HL-60 (cell line): ENCODE measurements at regions not wholly inside any gene's neighbourhood (a gene's known extent, or its start where the extent isn't known, plus 50 kb on each side); places are given as distances from the start of the nearest gene placed in this dataset.

Experiments used
- DNase-seq, 2 experiments: peaks; one replicate each; pipeline ENCODE4 v3.0.0-alpha.2; 2010 to 2020; ENCODE audit warnings: low read depth in 1 of 2, low spot score in 1 of 2
- H3K27ac ChIP-seq: fragments of 250-450 bp; sonication (Bioruptor Pico); replicated peaks from 2 replicates; pipeline ENCODE4 v1.5.1; 2020; ENCODE audit warnings: mild to moderate bottlenecking, moderate library complexity
- H3K27me3 ChIP-seq: fragments of 250-450 bp; sonication (Bioruptor Pico); 2 replicates; pipeline ENCODE4 v1.5.1; 2021; ENCODE audit warnings: mild to moderate bottlenecking, moderate library complexity; ENCODE audit not compliant: insufficient read depth, poor library complexity, severe bottlenecking
- H3K4me3 ChIP-seq: replicated peaks from 2 replicates; pipeline ENCODE4 v1.5.1; 2011; ENCODE audit warnings: mild to moderate bottlenecking, control low read depth, low read length; ENCODE audit not compliant: insufficient read depth
- CTCF ChIP-seq: IDR thresholded peaks from one replicate; pipeline ENCODE4 v1.5.1; 2011; ENCODE audit warnings: low read length, control low read depth, inconsistent platforms; ENCODE audit not compliant: insufficient read depth
- GABPA ChIP-seq: IDR thresholded peaks from 2 replicates; pipeline ENCODE4 v1.6.1; 2012; ENCODE audit warnings: low read depth
- POLR2AphosphoS5 ChIP-seq: IDR thresholded peaks from 2 replicates; pipeline ENCODE4 v1.6.1; 2012; ENCODE audit warnings: low read depth
- REST ChIP-seq: IDR thresholded peaks from 2 replicates; pipeline ENCODE4 v1.6.1; 2012; ENCODE audit warnings: low read depth; ENCODE audit not compliant: insufficient replicate concordance
- SPI1 ChIP-seq: IDR thresholded peaks from 2 replicates; pipeline ENCODE4 v1.6.1; 2012; ENCODE audit warnings: low read depth, mild to moderate bottlenecking, borderline replicate concordance

GRCh38 chr16:86828653-86829052, 250.3 kb downstream of the FOXL1 start:
- no peak overlapping the region for H3K4me3 ChIP-seq
- no peaks in the 10 kb centered on the region for H3K27me3 ChIP-seq
- DNase-seq, result no peak
- H3K27ac ChIP-seq, result no peak overlapping the region
- TF ChIP-seq SPI1, result no peak
- no peak for TF ChIP-seq POLR2AphosphoS5
- no peak for TF ChIP-seq CTCF
- TF ChIP-seq REST, result no peak
- no peak for TF ChIP-seq GABPA

- Histone ChIP-seq H3K4me3 (no peak overlapping the region), H3K27ac (no peak overlapping the region), H3K27me3 (no peaks in the 10 kb centered on the region)
- no peak for DNase-seq
- TF ChIP-seq POLR2AphosphoS5, result no peak
- TF ChIP-seq REST, result no peak
- TF ChIP-seq GABPA, result no peak
- TF ChIP-seq SPI1, result no peak
- TF ChIP-seq CTCF, result no peak
Observed at GRCh38 chr16:86831366-86831765, 253.0 kb downstream of the FOXL1 start.

DNA sequence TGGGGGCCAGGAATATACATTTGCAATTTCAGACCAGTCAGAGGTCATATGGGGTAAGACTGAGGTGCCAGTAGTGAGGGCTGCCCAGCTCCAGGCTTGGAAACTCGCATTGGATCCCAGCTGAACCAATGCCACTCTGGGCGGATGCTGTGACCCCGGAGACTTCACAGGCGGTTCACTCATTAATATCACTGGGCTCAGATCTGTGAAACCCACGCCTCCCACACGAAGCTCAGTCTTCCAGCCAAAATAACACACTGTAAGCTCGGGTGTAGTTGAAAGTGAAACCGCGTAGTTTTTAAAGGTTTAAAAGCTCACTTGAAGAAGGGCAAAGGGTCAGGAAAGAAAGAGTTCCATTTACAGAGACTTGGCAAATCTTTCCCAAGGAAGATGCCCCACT, 254.8 kb downstream of the FOXL1 start:
- DNase-seq, result no peak
- H3K27ac ChIP-seq, result no peak overlapping the region
- H3K4me3 ChIP-seq, result no peak overlapping the region
- TF ChIP-seq GABPA, result no peak
- no peak for TF ChIP-seq SPI1
- H3K27me3 ChIP-seq, result no peaks in the 10 kb centered on the region

- no peak for TF ChIP-seq REST
- TF ChIP-seq CTCF, result no peak
- TF ChIP-seq POLR2AphosphoS5, result no peak
- TF ChIP-seq SPI1, result no peak
- no peak for TF ChIP-seq GABPA
- DNase-seq, result no peak
- Histone ChIP-seq H3K4me3 (no peak overlapping the region), H3K27me3 (no peaks in the 10 kb centered on the region), H3K27ac (no peak overlapping the region)
Observed at GRCh38 chr16:86834451-86835035, 256.2 kb downstream of the FOXL1 start.
